Keratinocyte (primary cell): ENCODE measurements at regions not wholly inside any gene's neighbourhood (a gene's known extent, or its start where the extent isn't known, plus 50 kb on each side); places are given as distances from the start of the nearest gene placed in this dataset.

Experiments used
- EZH2 ChIP-seq: IDR thresholded peaks from one replicate; pipeline ENCODE4 v1.6.1; 2012; ENCODE audit warnings: inconsistent platforms, mild to moderate bottlenecking, low read length, moderate library complexity
- TF ChIP-seq, protein P1 (sequence below), 3 experiments: IDR thresholded peaks in 1 of 3; conservative IDR thresholded peaks in 1 of 3; optimal IDR thresholded peaks in 1 of 3; 2 replicates in 2 of 3; 3 replicates in 1 of 3; pipeline versions ENCODE3 to v1.5.1; 2011; ENCODE audit warnings: low read length in 3 of 3, mild to moderate bottlenecking in 3 of 3, moderate library complexity in 2 of 3, control low read depth in 1 of 3, inconsistent platforms in 1 of 3; ENCODE audit not compliant: insufficient read depth in 2 of 3; ENCODE audit errors: extremely low read depth in 1 of 3

DNA sequence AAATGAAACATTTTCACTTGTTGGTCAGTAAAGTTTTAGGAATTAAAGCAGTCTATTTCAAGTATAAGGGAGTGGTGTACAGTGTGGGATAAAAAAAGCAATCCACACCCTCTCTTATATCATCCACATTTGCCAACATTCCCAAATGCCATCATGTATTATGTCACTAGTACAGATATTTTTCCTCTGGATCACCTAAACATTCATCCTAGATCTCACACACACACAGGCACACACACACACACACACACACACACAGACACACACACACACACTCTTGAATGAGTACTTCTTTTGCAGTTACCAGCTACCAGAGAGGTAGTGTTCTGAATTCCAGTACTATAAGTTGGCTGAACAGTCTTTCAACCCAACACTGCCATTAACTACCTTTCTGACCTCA is 1369.1 kb upstream of the ADGRL4 start:
- TF ChIP-seq, protein P1, sequence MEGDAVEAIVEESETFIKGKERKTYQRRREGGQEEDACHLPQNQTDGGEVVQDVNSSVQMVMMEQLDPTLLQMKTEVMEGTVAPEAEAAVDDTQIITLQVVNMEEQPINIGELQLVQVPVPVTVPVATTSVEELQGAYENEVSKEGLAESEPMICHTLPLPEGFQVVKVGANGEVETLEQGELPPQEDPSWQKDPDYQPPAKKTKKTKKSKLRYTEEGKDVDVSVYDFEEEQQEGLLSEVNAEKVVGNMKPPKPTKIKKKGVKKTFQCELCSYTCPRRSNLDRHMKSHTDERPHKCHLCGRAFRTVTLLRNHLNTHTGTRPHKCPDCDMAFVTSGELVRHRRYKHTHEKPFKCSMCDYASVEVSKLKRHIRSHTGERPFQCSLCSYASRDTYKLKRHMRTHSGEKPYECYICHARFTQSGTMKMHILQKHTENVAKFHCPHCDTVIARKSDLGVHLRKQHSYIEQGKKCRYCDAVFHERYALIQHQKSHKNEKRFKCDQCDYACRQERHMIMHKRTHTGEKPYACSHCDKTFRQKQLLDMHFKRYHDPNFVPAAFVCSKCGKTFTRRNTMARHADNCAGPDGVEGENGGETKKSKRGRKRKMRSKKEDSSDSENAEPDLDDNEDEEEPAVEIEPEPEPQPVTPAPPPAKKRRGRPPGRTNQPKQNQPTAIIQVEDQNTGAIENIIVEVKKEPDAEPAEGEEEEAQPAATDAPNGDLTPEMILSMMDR (optimal IDR thresholded peaks at IDR 0.05 in 1 of 3, IDR thresholded peaks at IDR 0.05 in 1 of 3, conservative IDR thresholded peaks at IDR 0.05 in 1 of 3; ENCODE audit: extremely low read depth in 1 of 3, insufficient read depth in 2 of 3, low read length in 3 of 3) = no peak
- no peak for TF ChIP-seq EZH2
